Activated naive CD4-positive, alpha-beta T cell treated with anti-CD3 and anti-CD28 coated beads for 36 hours (primary cell): ENCODE measurements at regions not wholly inside any gene's neighbourhood (a gene's known extent, or its start where the extent isn't known, plus 50 kb on each side); places are given as distances from the start of the nearest gene placed in this dataset.

Source experiments
- CTCF ChIA-PET: fragments of 350-600 bp; sonication (Branson Sonifier 250); formaldehyde crosslinking; loops from one replicate; lab custom pipeline; 2021; ENCODE audit warnings: antibody characterized with exemption; lab: Charles Lee
- DNase-seq: peaks from one replicate; pipeline ENCODE4 v3.0.0-alpha.2; 2020
- H3K27ac Mint-ChIP-seq: one replicate; pipeline ENCODE4 v1.8.0; 2021; ENCODE audit warnings: mild to moderate bottlenecking, mixed read lengths
- H3K27me3 Mint-ChIP-seq: one replicate; pipeline ENCODE4 v1.8.0; 2021; ENCODE audit warnings: low read depth, mixed read lengths
- H3K36me3 Mint-ChIP-seq: one replicate; pipeline ENCODE4 v1.8.0; 2021; ENCODE audit warnings: low read depth, mixed read lengths
- H3K4me1 Mint-ChIP-seq: one replicate; pipeline ENCODE4 v1.8.0; 2021; ENCODE audit warnings: low read depth, mixed read lengths
- H3K4me3 Mint-ChIP-seq: one replicate; pipeline ENCODE4 v1.8.0; 2021; ENCODE audit warnings: mild to moderate bottlenecking, moderate library complexity, mixed read lengths
- H3K9me3 Mint-ChIP-seq: one replicate; pipeline ENCODE4 v1.8.0; 2021; ENCODE audit warnings: mixed read lengths
- intact Hi-C: fragments of 100-400 bp; cut with micrococcal nuclease; formaldehyde crosslinking; loops from one replicate; pipeline ENCODE4 v1.15.1; 2023

GRCh38 chr15:96097661-96098060 is 232.8 kb upstream of the NR2F2 start:
- CTCF ChIA-PET: no interaction called here
- H3K36me3 Mint-ChIP-seq: no peaks in the 10 kb centered on the region

DNA sequence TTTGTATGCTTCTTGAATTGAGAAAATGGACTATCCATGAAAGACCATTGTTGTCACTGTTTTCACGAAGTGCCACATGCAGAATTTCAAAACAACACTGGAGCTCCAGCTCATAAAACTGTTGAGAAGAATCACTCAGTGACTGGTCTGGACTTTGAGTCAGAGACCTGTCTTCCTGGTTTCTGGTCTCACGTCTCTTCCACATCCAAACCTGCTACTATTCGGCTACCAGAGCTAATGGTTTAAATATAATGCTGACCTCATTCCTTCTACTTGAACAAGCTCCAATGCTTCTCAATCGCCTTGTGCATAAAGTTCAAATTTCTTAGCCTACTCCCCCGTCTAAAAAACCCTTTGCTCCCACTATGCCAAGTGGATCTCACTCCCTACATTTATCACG is 227.9 kb upstream of the NR2F2 start:
- Mint-ChIP-seq H3K4me3 (no peak overlapping the region), H3K36me3 (no peaks in the 10 kb centered on the region), H3K27ac (no peak overlapping the region), H3K4me1 (no peaks in the 10 kb centered on the region), H3K27me3 (peaks cover 13% of the 10 kb centered on the region), H3K9me3 (no peaks in the 10 kb centered on the region)
- intact Hi-C loops: no loop called here
- CTCF ChIA-PET: no interaction called here
- DNase-seq: no peak

More at GRCh38 chr15:96097661-96098060, 232.8 kb upstream of the NR2F2 start:
- DNase-seq: no peak
- no peak overlapping the region for H3K27ac Mint-ChIP-seq
- no peaks in the 10 kb centered on the region for H3K4me1 Mint-ChIP-seq
- H3K4me3 Mint-ChIP-seq: no peak overlapping the region
- no peaks in the 10 kb centered on the region for H3K9me3 Mint-ChIP-seq
- intact Hi-C loops: no loop called here
- peaks cover 21% of the 10 kb centered on the region for H3K27me3 Mint-ChIP-seq

DNA sequence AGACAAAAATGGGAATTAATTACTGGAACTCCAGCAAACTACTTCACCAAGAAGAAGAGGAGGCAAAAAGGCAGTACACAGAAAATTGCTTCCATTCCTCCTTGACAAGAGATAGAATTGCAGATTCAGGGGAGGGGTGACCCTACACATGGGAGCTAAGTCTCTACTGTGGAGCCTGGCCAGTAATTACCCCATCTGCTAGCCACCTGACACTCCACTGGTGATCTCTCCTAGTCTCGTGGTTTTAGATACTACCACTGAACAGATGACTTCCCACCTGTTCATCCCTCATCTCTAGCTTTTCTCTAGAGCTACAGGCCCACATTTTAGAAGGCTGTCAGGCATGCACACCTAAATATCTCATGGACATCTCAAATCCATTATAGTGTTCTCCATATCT is 224.3 kb upstream of the NR2F2 start:
- Mint-ChIP-seq H3K9me3 (no peaks in the 10 kb centered on the region), H3K36me3 (no peaks in the 10 kb centered on the region), H3K4me1 (no peaks in the 10 kb centered on the region), H3K4me3 (no peak overlapping the region), H3K27ac (no peak overlapping the region), H3K27me3 (peaks cover 5% of the 10 kb centered on the region)
- DNase-seq: no peak
- CTCF ChIA-PET: no interaction called here
- intact Hi-C loops: no loop called here

DNA sequence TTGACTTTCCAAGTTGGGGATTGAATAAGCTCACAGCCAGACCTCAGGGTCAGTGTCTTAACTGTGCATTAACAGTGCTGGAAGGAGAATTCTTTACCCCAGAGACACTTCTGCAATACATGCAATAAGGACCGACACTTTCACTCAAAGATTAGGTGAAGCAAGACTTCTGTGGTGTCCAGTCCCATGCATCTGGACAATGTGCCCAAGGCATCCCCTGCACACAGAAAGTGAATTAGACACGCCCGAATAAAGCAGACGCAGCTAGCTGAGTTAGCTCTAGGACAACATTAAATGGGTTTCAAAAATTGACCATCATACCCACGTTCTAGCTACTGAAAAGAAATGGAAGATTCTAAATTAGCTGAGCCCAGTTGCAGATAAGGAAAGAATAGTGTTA is 223.9 kb upstream of the NR2F2 start:
- intact Hi-C loops: no loop called here

DNA sequence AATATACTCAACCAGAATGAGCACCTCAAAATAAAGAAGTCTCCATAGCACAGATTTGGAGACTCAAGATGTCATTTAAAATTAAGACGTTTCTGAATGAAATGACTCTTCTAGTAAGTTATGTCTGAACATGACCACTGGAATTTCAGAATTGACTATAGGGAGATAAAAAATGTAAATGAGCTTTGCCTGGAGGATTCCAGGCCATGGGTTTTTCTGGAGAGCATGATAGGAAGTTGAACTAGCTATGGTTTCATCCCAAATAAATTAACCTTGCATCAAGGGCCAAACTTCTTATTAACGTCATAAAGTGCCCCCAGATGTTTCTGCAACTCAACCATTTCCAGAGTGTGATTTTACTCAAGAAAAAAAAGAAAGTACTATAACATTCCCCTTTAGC is 222.6 kb upstream of the NR2F2 start:
- Mint-ChIP-seq H3K27me3 (peaks cover 9% of the 10 kb centered on the region), H3K27ac (no peak overlapping the region), H3K4me3 (no peak overlapping the region), H3K36me3 (no peaks in the 10 kb centered on the region), H3K4me1 (no peaks in the 10 kb centered on the region), H3K9me3 (no peaks in the 10 kb centered on the region)
- intact Hi-C loops: no loop called here
- no peak for DNase-seq
- CTCF ChIA-PET: no interaction called here

More for the DNA sequence above, 223.9 kb upstream of the NR2F2 start:
- Mint-ChIP-seq H3K4me3 (no peak overlapping the region), H3K27me3 (peaks cover 5% of the 10 kb centered on the region), H3K4me1 (no peaks in the 10 kb centered on the region), H3K9me3 (no peaks in the 10 kb centered on the region), H3K36me3 (no peaks in the 10 kb centered on the region), H3K27ac (no peak overlapping the region)
- DNase-seq: no peak
- CTCF ChIA-PET: no interaction called here

GRCh38 chr15:96108405-96108804 is 222.1 kb upstream of the NR2F2 start:
- CTCF ChIA-PET: no interaction called here
- no peaks in the 10 kb centered on the region for H3K9me3 Mint-ChIP-seq

DNA sequence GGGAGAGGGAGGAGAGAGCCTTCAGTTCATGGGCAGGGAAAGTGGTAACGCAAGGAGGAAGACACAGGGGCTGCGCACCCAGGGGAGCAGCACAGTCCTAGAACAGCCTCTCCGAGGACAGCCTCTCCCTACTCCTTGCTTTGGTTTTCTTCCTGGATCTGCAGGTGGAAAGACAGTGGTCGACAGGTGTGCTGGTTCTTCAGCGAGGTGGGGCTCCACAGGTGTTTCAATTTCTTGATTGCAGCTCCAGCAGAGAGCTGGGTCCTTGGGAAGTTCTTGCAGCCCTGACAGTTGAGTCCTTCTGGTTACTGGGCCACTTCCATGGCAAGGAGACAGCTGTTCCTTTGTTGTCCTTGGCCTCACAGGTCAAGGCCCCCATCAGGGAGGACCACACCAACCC is 220.7 kb upstream of the NR2F2 start:
- no peaks in the 10 kb centered on the region for H3K36me3 Mint-ChIP-seq
- no peak for DNase-seq
- H3K27ac Mint-ChIP-seq: no peak overlapping the region
- intact Hi-C loops: no loop called here
- H3K4me1 Mint-ChIP-seq: no peaks in the 10 kb centered on the region
- H3K4me3 Mint-ChIP-seq: no peak overlapping the region
- no peaks in the 10 kb centered on the region for H3K9me3 Mint-ChIP-seq
- peaks cover 14% of the 10 kb centered on the region for H3K27me3 Mint-ChIP-seq
- CTCF ChIA-PET: no interaction called here

More at GRCh38 chr15:96108405-96108804, 222.1 kb upstream of the NR2F2 start:
- no peak overlapping the region for H3K27ac Mint-ChIP-seq
- H3K36me3 Mint-ChIP-seq: no peaks in the 10 kb centered on the region
- H3K4me3 Mint-ChIP-seq: no peak overlapping the region
- intact Hi-C loops: no loop called here
- H3K27me3 Mint-ChIP-seq: peaks cover 9% of the 10 kb centered on the region
- no peaks in the 10 kb centered on the region for H3K4me1 Mint-ChIP-seq
- DNase-seq: no peak

DNA sequence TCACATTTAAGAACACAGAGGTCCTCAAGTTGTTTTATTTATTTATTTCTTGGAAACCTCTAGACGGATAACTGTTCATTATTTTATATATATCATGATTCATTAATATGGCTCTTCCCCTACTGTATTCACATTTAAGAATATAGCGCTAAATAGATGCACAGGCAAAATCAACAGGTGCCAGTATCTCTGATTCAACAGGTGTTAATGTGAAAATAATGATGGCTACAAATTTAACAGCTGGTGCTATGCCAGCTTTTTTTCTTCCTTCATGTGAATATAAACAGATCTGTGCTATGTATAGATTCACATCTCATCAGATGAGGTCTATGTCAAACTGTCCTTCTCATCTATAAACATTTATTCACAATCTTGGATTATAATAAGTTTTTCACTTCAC is 218.5 kb upstream of the NR2F2 start:
- no peak for DNase-seq
- H3K4me1 Mint-ChIP-seq: no peaks in the 10 kb centered on the region
- H3K4me3 Mint-ChIP-seq: no peak overlapping the region
- H3K36me3 Mint-ChIP-seq: no peaks in the 10 kb centered on the region
- CTCF ChIA-PET: no interaction called here
- no peaks in the 10 kb centered on the region for H3K9me3 Mint-ChIP-seq
- intact Hi-C loops: no loop called here
- H3K27me3 Mint-ChIP-seq: peaks cover 20% of the 10 kb centered on the region
- H3K27ac Mint-ChIP-seq: no peak overlapping the region

- Mint-ChIP-seq H3K4me1 (no peaks in the 10 kb centered on the region), H3K27ac (no peak overlapping the region), H3K36me3 (no peaks in the 10 kb centered on the region), H3K4me3 (no peak overlapping the region), H3K27me3 (peaks cover 20% of the 10 kb centered on the region), H3K9me3 (no peaks in the 10 kb centered on the region)
- CTCF ChIA-PET: interaction anchor here (0.6 kb wide), 1 partner anchor 891 kb away, joined by 4 read pairs; no protein-coding TSS in a partner anchor
- intact Hi-C loops: no loop called here
- no peak for DNase-seq
These were observed 214.9 kb upstream of the NR2F2 start for GRCh38 chr15:96115642-96116041.

DNA sequence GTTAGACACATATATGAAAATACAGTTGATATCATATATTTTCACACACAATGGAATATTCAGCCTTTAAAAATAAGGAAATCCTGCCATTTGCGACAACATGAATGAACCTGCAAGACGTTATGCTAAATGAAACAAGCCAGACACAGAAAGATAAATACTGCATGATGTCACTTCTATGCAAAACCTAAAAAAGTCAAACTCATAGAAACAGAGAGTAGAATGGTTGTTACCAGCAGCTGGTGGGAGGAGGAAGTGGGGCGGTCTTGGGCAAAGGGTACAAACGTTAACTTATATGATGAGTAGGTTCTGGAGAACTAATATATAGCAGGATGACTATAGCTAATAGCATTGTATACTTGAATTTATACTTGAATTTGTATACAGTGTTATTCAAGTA is 213.2 kb upstream of the NR2F2 start:
- CTCF ChIA-PET: interaction anchor here (0.6 kb wide), 1 partner anchor 1076 kb away, joined by 3 read pairs; no protein-coding TSS in a partner anchor
- DNase-seq: no peak
- Mint-ChIP-seq H3K4me3 (no peak overlapping the region), H3K9me3 (no peaks in the 10 kb centered on the region), H3K27me3 (peaks cover 18% of the 10 kb centered on the region), H3K36me3 (no peaks in the 10 kb centered on the region), H3K27ac (no peak overlapping the region), H3K4me1 (no peaks in the 10 kb centered on the region)
- intact Hi-C loops: no loop called here

- Mint-ChIP-seq H3K36me3 (no peaks in the 10 kb centered on the region), H3K27ac (no peak overlapping the region), H3K4me3 (no peak overlapping the region), H3K9me3 (no peaks in the 10 kb centered on the region), H3K4me1 (no peaks in the 10 kb centered on the region), H3K27me3 (peaks cover 6% of the 10 kb centered on the region)
- CTCF ChIA-PET: no interaction called here
- intact Hi-C loops: no loop called here
- DNase-seq: no peak
These were observed 210.8 kb upstream of the NR2F2 start for GRCh38 chr15:96119734-96120133.

- Mint-ChIP-seq H3K27ac (no peak overlapping the region), H3K9me3 (no peaks in the 10 kb centered on the region), H3K4me3 (no peak overlapping the region), H3K4me1 (no peaks in the 10 kb centered on the region), H3K27me3 (no peaks in the 10 kb centered on the region), H3K36me3 (no peaks in the 10 kb centered on the region)
- intact Hi-C loops: no loop called here
- CTCF ChIA-PET: no interaction called here
- no peak for DNase-seq
These were observed 209.2 kb upstream of the NR2F2 start for GRCh38 chr15:96121086-96121920.
